Upper lobe of left lung (tissue), 4 donors: ENCODE measurements at regions not wholly inside any gene's neighbourhood (a gene's known extent, or its start where the extent isn't known, plus 50 kb on each side); places are given as distances from the start of the nearest gene placed in this dataset.

Experiments
- EP300 ChIP-seq, 4 donors: sonication (generic); formaldehyde crosslinking; IDR thresholded peaks; one replicate each; pipeline ENCODE4 v1.5.1; 2017; ENCODE audit warnings: antibody characterized with exemption in 4 of 4, control low read depth in 2 of 4
- POLR2A ChIP-seq, 4 donors: fragments of 450-650 bp; IDR thresholded peaks; one replicate each; pipeline ENCODE4 v1.5.1; 2016 to 2017; ENCODE audit warnings: antibody characterized with exemption in 4 of 4, mild to moderate bottlenecking in 2 of 4
- TF ChIP-seq, protein P1 (sequence below), 6 experiments: fragments of 450-650 bp in 4 of 6; fragments of 200-600 bp in 2 of 6; sonication (generic) in 2 of 6; IDR thresholded peaks; one replicate each; pipeline ENCODE4 v1.5.1; 2016 to 2019; ENCODE audit warnings: antibody characterized with exemption in 6 of 6

DNA sequence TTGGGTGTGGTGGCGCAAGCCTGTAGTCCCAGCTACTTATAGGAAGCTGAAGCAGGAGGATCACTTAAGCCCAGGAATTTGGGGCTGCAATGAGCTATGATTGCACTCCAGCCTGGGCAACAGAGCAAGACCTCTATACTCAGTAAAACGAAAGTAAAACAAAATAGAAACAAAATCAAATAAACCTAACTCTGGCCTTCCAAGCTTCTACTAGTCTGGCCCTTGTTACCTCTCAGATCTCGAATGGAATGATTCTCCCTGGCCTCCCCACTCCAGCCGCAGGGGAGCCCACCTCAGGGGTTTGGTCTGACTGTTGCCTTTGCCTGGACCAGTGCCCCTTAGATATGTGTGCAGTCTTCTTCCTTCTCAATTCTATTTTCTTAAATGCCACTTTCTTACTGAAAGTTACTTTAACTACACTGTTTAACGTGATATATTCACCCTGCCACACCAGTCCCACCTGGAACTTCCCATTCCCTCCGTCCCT lies 160.0 kb upstream of the GCFC2 start:
- TF ChIP-seq, protein P1, sequence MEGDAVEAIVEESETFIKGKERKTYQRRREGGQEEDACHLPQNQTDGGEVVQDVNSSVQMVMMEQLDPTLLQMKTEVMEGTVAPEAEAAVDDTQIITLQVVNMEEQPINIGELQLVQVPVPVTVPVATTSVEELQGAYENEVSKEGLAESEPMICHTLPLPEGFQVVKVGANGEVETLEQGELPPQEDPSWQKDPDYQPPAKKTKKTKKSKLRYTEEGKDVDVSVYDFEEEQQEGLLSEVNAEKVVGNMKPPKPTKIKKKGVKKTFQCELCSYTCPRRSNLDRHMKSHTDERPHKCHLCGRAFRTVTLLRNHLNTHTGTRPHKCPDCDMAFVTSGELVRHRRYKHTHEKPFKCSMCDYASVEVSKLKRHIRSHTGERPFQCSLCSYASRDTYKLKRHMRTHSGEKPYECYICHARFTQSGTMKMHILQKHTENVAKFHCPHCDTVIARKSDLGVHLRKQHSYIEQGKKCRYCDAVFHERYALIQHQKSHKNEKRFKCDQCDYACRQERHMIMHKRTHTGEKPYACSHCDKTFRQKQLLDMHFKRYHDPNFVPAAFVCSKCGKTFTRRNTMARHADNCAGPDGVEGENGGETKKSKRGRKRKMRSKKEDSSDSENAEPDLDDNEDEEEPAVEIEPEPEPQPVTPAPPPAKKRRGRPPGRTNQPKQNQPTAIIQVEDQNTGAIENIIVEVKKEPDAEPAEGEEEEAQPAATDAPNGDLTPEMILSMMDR (IDR thresholded peaks at IDR 0.05), result no peak
- TF ChIP-seq EP300 (IDR thresholded peaks at IDR 0.05) (no peak), POLR2A (IDR thresholded peaks at IDR 0.05) (no peak)
